ENCODE measurements at regions not wholly inside any gene's neighbourhood (a gene's known extent, or its start where the extent isn't known, plus 50 kb on each side); places are given as distances from the start of the nearest gene placed in this dataset.
"Not testable (repeated sequence)": the region's sequence is repeated elsewhere in the genome, so short reads cannot be mapped to it uniquely, and the experiment has no call there.

DNA sequence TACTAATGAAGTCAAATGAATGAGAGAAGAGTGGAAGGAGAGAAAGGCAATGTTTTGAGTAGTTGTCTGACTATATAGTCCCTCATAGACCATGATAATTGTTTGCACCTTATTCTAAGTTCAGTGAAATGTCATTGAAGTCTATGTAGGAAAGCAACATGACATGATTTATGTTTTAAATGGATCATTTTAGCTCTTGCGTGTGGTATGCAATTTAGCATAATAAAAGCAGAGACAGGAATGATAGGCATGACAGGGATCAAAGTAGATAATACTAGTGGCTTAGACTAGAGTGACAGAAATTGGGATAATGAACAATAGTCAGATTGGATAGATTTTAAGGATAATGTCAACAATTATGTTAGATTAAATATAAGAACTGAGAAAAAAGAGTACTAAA is 132.5 kb downstream of the PYDC2 start:
- H3K4me3 ChIP-seq = no peak overlapping the region
- ATAC-seq (no peak), DNase-seq (no peak)
- H3K27me3 ChIP-seq = no peaks in the 10 kb centered on the region
- no peaks in the 10 kb centered on the region for H3K9me3 ChIP-seq
- no peaks in the 10 kb centered on the region for H3K36me3 ChIP-seq
- H3K4me1 ChIP-seq = no peaks in the 10 kb centered on the region
- no peak overlapping the region for H3K27ac ChIP-seq
- in situ Hi-C loops (cut with MboI; ENCODE audit: low sequenced_read_pairs in 4 of 4) = no loop called here
- no peak for TF ChIP-seq POLR2A (IDR thresholded peaks at IDR 0.05)
- TF ChIP-seq, protein P1, sequence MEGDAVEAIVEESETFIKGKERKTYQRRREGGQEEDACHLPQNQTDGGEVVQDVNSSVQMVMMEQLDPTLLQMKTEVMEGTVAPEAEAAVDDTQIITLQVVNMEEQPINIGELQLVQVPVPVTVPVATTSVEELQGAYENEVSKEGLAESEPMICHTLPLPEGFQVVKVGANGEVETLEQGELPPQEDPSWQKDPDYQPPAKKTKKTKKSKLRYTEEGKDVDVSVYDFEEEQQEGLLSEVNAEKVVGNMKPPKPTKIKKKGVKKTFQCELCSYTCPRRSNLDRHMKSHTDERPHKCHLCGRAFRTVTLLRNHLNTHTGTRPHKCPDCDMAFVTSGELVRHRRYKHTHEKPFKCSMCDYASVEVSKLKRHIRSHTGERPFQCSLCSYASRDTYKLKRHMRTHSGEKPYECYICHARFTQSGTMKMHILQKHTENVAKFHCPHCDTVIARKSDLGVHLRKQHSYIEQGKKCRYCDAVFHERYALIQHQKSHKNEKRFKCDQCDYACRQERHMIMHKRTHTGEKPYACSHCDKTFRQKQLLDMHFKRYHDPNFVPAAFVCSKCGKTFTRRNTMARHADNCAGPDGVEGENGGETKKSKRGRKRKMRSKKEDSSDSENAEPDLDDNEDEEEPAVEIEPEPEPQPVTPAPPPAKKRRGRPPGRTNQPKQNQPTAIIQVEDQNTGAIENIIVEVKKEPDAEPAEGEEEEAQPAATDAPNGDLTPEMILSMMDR (IDR thresholded peaks at IDR 0.05 in 4 of 5, conservative IDR thresholded peaks at IDR 0.05 in 1 of 5) = no peak
- intact Hi-C loops (cut with DNase I; ENCODE audit: low total_unique reads) = no loop called here

DNA sequence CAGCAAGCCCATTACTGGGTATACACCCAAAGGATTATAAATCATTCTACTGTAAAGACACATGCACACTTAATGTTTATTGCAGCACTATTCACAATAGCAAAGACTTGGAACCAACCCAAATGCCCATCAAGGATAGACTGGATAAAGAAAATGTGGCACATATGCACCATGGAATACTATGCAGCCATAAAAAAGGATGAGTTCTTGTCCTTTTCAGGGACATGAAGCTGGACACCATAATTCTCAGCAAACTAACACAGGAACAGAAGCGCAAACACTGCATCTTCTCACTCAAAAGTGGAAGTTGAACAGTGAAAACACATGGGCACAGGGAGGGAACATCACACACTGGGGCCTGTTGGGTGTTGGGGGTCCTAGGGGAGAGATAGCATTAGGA is 154.5 kb downstream of the PYDC2 start:
- intact Hi-C loops (cut with DNase I; ENCODE audit: low total_unique reads); H3K36me3 ChIP-seq; H3K4me3 ChIP-seq; ATAC-seq; H3K27me3 ChIP-seq; H3K27ac ChIP-seq; in situ Hi-C loops (cut with MboI; ENCODE audit: low sequenced_read_pairs in 4 of 4); H3K4me1 ChIP-seq; DNase-seq; H3K9me3 ChIP-seq: not testable (repeated sequence)

DNA sequence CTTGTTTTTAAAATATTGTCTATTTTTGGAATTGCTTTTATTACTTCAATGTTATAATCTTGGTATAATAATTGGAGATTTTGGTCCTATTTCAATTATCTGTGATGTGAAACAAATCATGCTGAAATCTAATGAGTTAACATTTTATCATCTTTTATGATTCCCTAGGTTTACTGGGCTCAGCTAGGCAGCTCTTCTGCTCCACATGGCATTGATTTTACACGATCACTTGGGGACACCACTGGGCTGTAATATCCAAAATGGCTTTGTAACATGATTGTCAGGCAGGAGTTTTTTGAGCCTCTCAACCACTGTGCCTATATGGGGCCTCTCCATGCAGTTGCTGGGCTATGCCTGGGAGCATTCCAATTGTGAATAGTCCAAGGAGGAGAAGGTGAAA is 163.3 kb downstream of the PYDC2 start:
- intact Hi-C loops (cut with DNase I; ENCODE audit: low total_unique reads) (no loop called here), in situ Hi-C loops (cut with MboI; ENCODE audit: low sequenced_read_pairs in 4 of 4) (no loop called here)
- DNase-seq = no peak
- Histone ChIP-seq H3K36me3 (no peaks in the 10 kb centered on the region), H3K4me3 (no peak overlapping the region), H3K27me3 (no peaks in the 10 kb centered on the region), H3K27ac (no peak overlapping the region), H3K4me1 (no peaks in the 10 kb centered on the region), H3K9me3 (no peaks in the 10 kb centered on the region)
- TF ChIP-seq, protein P1 (IDR thresholded peaks at IDR 0.05 in 4 of 5, conservative IDR thresholded peaks at IDR 0.05 in 1 of 5) = no peak
- no peak for TF ChIP-seq POLR2A (IDR thresholded peaks at IDR 0.05)
- ATAC-seq = no peak

DNA sequence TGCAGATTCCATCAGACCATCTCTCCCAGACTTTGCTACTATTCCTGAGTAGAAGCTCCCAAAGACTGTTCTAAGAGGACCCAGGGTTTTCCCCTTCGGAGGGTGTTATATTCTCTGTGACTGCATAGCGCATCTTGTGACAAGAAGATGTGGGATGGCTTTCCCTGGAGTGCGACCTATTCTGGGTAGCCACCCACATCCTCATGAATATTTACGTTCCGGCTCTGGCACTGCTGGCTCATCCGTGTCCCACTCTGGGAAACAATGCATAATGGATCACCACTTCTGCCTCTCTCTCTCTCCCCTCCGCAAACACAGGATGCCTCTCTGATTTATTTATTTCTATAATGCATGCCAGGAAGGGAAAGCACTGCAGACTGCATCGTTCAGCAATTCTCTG is 166.1 kb downstream of the PYDC2 start:
- DNase-seq (no peak), ATAC-seq (no peak)
- Histone ChIP-seq H3K27me3 (no peaks in the 10 kb centered on the region), H3K27ac (no peak overlapping the region), H3K36me3 (no peaks in the 10 kb centered on the region), H3K4me3 (no peak overlapping the region), H3K4me1 (no peaks in the 10 kb centered on the region), H3K9me3 (no peaks in the 10 kb centered on the region)
- TF ChIP-seq, protein P1 (IDR thresholded peaks at IDR 0.05 in 4 of 5, conservative IDR thresholded peaks at IDR 0.05 in 1 of 5) = no peak
- TF ChIP-seq POLR2A (IDR thresholded peaks at IDR 0.05) = no peak
- intact Hi-C loops (cut with DNase I; ENCODE audit: low total_unique reads) = no loop called here
- in situ Hi-C loops (cut with MboI; ENCODE audit: low sequenced_read_pairs in 4 of 4) = no loop called here

DNA sequence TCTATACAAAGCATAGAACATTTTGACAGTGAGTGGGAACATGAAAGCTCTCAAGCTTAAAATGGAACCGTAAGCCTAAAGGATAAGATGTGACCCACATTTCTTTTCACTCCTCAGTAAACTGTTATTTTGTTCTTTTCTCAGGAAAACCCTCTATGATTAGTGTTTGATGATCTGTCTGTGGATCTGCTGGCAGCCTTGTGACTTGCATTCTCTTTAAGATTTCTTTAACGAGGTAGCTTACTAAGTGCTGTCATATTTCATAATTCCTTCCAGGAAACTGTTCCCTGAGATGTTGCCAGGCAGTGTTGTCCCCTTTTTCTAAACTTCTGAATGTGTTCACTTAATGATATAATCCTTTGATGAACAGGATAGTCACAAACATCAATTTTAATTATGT is 167.6 kb downstream of the PYDC2 start:
- Histone ChIP-seq H3K27me3 (no peaks in the 10 kb centered on the region), H3K9me3 (no peaks in the 10 kb centered on the region), H3K4me3 (no peak overlapping the region), H3K36me3 (no peaks in the 10 kb centered on the region), H3K27ac (no peak overlapping the region), H3K4me1 (no peaks in the 10 kb centered on the region)
- in situ Hi-C loops (cut with MboI; ENCODE audit: low sequenced_read_pairs in 4 of 4) = no loop called here
- TF ChIP-seq POLR2A (IDR thresholded peaks at IDR 0.05) = no peak
- intact Hi-C loops (cut with DNase I; ENCODE audit: low total_unique reads) = no loop called here
- no peak for DNase-seq
- no peak for ATAC-seq

DNA sequence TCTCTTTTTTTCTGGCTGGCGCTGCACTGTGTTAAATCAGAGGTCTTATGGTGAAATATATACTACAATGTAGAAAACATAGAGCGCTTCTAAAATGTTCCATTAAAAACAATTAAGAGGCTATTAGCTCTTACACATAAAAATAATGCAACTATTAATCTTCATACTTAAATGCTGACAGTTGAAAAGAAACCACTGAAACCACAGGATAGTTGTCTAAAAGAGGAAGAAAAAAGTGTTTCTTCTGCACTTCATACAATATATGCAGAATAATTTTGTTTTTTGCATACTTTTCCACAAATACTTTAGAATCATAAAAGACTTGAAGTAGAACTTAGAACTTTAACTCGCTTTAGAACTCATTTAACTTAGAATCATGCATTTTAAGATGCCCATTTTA is 170.5 kb downstream of the PYDC2 start:
- intact Hi-C loops (cut with DNase I; ENCODE audit: low total_unique reads) (no loop called here), in situ Hi-C loops (cut with MboI; ENCODE audit: low sequenced_read_pairs in 4 of 4) (no loop called here)
- ATAC-seq = no peak
- Histone ChIP-seq H3K9me3 (no peaks in the 10 kb centered on the region), H3K4me3 (no peak overlapping the region), H3K36me3 (no peaks in the 10 kb centered on the region), H3K27me3 (no peaks in the 10 kb centered on the region), H3K27ac (no peak overlapping the region), H3K4me1 (no peaks in the 10 kb centered on the region)
- no peak for DNase-seq
- TF ChIP-seq, protein P1 (IDR thresholded peaks at IDR 0.05 in 4 of 5, conservative IDR thresholded peaks at IDR 0.05 in 1 of 5) = no peak
- TF ChIP-seq POLR2A (IDR thresholded peaks at IDR 0.05) = no peak

All from gastrocnemius medialis (tissue), 4 donors.